GM10266 (cell line): ENCODE measurements at regions not wholly inside any gene's neighbourhood (a gene's known extent, or its start where the extent isn't known, plus 50 kb on each side); places are given as distances from the start of the nearest gene placed in this dataset.
"Not testable (repeated sequence)": the region's sequence is repeated elsewhere in the genome, so short reads cannot be mapped to it uniquely, and the experiment has no call there.

Source experiments
- DNase-seq: peaks from one replicate; pipeline ENCODE4 v3.0.0; 2012; ENCODE audit errors: extremely low spot score
- TF ChIP-seq, protein P1 (sequence below): IDR thresholded peaks from 2 replicates; pipeline ENCODE4 v1.5.1; 2012; ENCODE audit warnings: mild to moderate bottlenecking, low read depth; ENCODE audit not compliant: control insufficient read depth, insufficient read depth; ENCODE audit errors: missing control alignments

DNA sequence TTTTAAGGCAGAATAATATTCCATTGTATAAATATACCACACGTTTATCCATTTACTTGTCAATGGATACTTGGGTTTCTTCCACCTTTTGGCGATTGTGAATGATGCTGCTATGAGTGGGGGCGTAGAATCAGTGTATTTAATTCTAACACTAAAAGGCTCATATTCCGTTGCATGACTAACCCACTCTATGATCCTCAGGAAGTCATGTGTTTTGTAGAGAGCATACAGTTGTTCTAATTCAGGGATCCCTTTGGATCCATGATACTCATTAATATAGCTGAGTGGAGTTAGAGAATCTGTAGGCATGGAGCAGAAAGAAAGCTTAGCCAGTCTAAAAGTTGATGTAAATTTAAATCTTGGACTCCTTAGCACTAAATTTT, 74.2 kb upstream of the TMEM170B start:
- no peak for DNase-seq
- TF ChIP-seq, protein P1, sequence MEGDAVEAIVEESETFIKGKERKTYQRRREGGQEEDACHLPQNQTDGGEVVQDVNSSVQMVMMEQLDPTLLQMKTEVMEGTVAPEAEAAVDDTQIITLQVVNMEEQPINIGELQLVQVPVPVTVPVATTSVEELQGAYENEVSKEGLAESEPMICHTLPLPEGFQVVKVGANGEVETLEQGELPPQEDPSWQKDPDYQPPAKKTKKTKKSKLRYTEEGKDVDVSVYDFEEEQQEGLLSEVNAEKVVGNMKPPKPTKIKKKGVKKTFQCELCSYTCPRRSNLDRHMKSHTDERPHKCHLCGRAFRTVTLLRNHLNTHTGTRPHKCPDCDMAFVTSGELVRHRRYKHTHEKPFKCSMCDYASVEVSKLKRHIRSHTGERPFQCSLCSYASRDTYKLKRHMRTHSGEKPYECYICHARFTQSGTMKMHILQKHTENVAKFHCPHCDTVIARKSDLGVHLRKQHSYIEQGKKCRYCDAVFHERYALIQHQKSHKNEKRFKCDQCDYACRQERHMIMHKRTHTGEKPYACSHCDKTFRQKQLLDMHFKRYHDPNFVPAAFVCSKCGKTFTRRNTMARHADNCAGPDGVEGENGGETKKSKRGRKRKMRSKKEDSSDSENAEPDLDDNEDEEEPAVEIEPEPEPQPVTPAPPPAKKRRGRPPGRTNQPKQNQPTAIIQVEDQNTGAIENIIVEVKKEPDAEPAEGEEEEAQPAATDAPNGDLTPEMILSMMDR, result no peak

DNA sequence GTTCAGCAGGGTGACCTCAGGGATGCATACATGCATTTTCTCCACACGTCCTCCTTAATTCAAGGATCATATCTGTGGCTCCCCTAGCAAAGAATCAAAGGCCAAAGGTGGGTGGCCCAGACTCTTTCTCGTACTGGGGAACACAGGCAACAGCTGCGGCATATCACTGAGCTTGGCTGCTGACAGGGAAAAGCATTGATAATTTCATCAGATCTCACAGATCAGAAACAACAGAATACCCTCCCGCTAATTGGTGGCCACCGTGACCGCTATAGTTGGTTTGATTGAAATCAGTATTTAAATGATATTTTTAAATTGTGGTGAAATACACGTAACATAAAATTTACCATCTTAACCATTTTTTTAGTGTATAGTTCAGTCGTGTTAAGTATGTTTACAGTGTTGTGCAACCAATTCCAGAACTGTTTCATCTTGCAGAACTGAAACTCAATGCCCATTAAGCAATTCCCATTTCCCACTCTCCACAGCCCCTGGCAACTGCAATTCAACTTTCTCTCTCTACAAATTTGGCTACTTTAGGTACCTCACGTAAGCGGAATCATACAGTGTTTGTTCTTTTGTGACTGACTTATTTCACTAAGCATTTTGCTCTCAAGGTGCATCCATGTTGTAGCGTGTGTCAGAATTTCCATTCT, 74.7 kb upstream of the TMEM170B start:
- TF ChIP-seq, protein P1, result no peak
- no peak for DNase-seq

DNA sequence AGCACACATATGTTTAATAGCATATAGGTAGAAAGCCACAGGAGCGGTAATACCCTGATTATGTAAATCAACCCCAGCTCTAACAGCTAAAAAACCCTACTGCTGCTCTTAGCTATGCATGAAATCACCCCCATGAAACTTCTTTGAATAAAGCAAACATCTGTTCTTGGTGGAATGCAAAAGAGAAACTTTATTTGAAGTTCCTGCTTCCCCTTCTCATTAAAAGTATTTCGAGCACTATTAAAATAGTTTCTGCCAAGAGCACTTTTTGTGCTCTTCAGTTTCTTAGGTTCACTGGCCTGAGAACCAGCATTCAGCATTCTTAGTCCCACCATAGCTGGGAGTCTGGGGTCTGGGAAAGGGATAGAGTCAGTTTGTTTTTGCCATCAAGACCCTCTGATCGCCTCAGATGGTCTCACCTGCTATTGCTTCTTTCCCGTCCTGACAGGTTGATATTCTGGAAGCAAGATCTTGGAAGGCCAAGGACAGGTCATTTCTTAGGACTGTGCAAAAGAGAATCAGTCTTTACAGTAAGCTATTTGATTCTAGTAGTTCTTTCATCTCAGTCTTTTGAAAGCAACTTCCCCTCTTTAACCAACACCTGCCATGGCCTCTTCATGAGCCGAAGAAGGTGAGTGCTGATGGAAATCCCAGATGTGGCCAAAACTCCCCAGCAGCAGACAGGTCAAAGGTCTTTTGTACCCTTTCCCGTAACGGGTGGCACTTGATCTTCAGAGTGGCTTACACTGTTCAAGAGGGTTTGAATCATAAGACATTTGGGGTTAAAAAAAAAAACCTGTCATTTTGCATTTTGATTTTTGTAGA, 76.5 kb upstream of the TMEM170B start:
- peak; percentile 54 for DNase-seq
- TF ChIP-seq, protein P1, result no peak

DNA sequence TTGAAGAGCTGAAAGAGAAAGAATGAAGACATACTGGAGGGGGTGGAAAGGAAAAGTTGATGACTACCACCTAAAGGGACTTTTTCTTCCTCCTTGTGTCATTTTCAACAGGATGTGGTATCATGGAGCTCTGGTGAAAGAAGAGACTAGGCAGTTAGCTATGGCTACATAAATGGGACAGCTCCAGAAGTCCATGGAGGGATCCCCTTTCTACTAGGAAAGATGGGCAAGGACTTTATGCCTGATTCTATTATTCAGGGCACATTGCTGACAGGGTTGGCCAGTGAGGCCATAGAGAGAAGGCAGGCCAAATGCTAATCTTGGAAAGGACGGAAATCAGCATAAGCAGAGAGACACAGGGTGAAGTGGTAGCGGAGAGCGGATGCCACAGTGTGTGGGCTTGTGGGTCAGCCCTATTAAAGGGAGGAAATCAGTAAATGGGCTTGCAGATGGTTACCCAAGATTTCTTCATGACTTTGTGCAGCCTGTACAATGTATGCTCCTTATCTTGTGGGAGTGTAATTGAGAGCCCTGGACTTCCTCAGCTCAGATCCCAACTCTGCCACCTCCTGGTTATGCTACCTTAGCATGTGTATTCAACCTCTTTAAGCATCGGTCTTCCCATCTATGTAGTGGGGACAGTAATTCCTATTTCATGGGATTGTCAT, 77.4 kb upstream of the TMEM170B start:
- TF ChIP-seq, protein P1, result peak; percentile 23
- peak; percentile 29 for DNase-seq

DNA sequence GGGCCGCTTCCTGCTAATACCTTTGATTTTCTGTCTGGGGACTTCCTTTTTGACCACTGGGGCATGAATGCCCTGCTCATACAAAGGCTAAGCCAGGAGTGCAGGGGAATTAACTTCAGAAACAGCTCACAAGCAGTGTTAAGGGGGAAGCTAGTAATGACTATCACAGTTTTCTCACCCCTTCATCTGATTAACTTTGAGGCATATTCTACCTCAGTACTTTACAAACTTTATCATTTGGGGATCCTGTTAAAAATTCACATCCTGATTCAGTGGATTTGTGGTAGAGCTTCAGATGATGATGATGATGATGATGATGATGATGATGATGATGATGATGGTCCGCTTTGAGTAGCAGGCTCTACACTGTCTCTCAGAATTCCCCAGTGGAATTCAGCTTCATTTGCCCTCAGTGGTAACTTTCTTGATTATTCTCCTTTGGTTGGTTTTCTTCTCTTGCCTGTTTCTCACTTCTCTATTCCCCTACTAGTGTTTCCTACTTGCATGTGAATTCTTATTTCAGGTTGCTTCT, 78.4 kb upstream of the TMEM170B start:
- peak; percentile 51 for DNase-seq
- TF ChIP-seq, protein P1, result no peak

DNA sequence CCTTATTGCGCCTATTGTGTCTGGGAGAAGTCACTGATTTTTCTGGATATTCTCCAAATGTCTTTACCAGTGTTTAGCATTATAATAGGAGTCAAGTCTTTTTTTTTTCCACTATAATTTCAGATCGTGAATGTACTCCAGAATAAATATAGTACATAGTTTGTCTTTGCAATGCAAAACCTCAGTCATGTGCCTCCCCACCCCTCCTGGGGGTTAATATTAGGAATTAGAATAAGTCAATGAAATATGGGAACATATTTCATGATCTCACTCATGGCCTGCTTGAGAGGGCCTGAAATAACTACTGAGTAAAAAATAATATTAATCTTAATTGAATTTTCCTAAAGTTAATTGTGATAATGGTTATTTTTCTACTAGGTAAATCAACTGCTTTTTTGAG, 79.0 kb upstream of the TMEM170B start:
- TF ChIP-seq, protein P1, result no peak
- no peak for DNase-seq

DNA sequence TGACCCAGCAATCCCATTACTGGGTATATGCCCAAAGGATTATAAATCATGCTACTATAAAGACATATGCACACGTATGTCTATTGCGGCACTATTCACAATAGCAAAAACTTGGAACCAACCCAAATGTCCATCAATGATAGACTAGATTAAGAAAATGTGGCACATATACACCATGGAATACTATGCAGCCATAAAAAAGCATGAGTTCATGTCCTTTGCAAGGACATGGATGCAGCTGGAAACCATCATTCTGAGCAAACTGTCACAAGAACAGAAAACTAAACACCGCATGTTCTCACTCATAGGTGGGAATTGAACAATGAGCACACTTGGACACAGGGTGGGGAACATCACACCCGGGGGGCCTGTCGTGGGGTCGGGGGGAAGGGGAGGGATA, 80.1 kb upstream of the TMEM170B start:
- not testable (repeated sequence) for DNase-seq

DNA sequence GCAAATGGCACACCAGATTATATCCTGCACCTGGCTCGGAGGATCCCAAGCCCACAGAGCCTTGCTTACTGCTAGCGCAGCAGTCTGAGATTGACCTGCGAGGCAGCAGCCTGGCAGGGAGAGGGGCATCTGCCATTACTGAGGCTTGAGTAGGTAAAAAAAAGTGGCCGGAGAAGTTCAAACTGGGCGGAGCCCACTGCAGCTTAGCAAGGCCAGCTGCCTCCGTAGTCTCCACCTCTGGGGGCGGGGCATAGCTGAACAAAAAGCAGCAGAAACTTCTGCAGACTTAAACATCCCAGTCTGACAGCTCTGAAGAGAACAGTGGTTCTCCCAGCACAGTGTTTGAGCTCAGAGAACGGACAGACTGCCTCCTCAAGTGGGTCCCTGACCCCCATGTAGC, 85.4 kb upstream of the TMEM170B start:
- DNase-seq, result not testable (repeated sequence)
